Kidney (tissue), 13 donors: ENCODE measurements at regions not wholly inside any gene's neighbourhood (a gene's known extent, or its start where the extent isn't known, plus 50 kb on each side); places are given as distances from the start of the nearest gene placed in this dataset.

Source experiments
- DNase-seq, 5 donors: peaks; one replicate each; pipeline ENCODE4 v3.0.0-alpha.2; 2013 to 2020
- FAIRE-seq: peaks from 2 replicates; lab custom pipeline; 2012; peaks lifted over from hg19 to GRCh38; lab: Jason Lieb, UNC
- H3K27ac ChIP-seq, 2 donors: one replicate each; pipeline ENCODE4 v1.7.0; 2013; ENCODE audit warnings: low read depth in 2 of 2, low read length in 2 of 2, inconsistent platforms in 1 of 2
- H3K27me3 ChIP-seq: one replicate; pipeline ENCODE4 v1.7.1; 2013; ENCODE audit warnings: low read length, inconsistent platforms; ENCODE audit not compliant: control insufficient read depth, insufficient read depth
- H3K36me3 ChIP-seq, 3 donors: one replicate each; pipeline versions ENCODE4 v1.7.0 to v1.7.1; 2013; ENCODE audit warnings: low read length in 3 of 3, control low read depth in 1 of 3, inconsistent platforms in 1 of 3; ENCODE audit not compliant: insufficient read depth in 3 of 3, control insufficient read depth in 2 of 3
- H3K4me1 ChIP-seq, 3 donors: one replicate each; pipeline versions ENCODE4 v1.7.0 to v1.7.1; 2013; ENCODE audit warnings: low read length in 3 of 3, inconsistent platforms in 1 of 3, low read depth in 1 of 3; ENCODE audit not compliant: control insufficient read depth in 2 of 3, insufficient read depth in 2 of 3
- H3K4me3 ChIP-seq, 3 donors: one replicate each; pipeline versions ENCODE4 v1.7.0 to v1.8.1; 2013; ENCODE audit warnings: low read length in 3 of 3, control low read depth in 1 of 3, inconsistent platforms in 1 of 3
- H3K9ac ChIP-seq, 3 donors: one replicate each; pipeline versions ENCODE4 v1.7.0 to v1.7.1; 2013; ENCODE audit warnings: low read length in 3 of 3, control low read depth in 1 of 3, inconsistent platforms in 1 of 3
- H3K9me3 ChIP-seq, 3 donors: one replicate each; pipeline versions ENCODE4 v1.7.0 to v1.7.1; 2013; ENCODE audit warnings: low read length in 3 of 3, control low read depth in 1 of 3, inconsistent platforms in 1 of 3; ENCODE audit not compliant: control insufficient read depth in 2 of 3, insufficient read depth in 1 of 3
- intact Hi-C: fragments of 100-400 bp; cut with DNase I; formaldehyde crosslinking; loops from one replicate; pipeline ENCODE4 v1.11.1; 2022
- TF ChIP-seq, protein P1 (sequence below): IDR thresholded peaks from 3 replicates; pipeline ENCODE4 v1.5.1; 2012; ENCODE audit warnings: mild to moderate bottlenecking, moderate library complexity, borderline replicate concordance; ENCODE audit not compliant: insufficient read depth; ENCODE audit errors: extremely low read depth
- donor health status: control.
- donor health status: control.
- donor health status: control.
- donor health status: control.
- donor health status: control.
- donor health status: DM: yes; HTN: yes; CAD: no.
- donor health status: Normal renal cell carcinoma (clear cell type).

- TF ChIP-seq, protein P1, sequence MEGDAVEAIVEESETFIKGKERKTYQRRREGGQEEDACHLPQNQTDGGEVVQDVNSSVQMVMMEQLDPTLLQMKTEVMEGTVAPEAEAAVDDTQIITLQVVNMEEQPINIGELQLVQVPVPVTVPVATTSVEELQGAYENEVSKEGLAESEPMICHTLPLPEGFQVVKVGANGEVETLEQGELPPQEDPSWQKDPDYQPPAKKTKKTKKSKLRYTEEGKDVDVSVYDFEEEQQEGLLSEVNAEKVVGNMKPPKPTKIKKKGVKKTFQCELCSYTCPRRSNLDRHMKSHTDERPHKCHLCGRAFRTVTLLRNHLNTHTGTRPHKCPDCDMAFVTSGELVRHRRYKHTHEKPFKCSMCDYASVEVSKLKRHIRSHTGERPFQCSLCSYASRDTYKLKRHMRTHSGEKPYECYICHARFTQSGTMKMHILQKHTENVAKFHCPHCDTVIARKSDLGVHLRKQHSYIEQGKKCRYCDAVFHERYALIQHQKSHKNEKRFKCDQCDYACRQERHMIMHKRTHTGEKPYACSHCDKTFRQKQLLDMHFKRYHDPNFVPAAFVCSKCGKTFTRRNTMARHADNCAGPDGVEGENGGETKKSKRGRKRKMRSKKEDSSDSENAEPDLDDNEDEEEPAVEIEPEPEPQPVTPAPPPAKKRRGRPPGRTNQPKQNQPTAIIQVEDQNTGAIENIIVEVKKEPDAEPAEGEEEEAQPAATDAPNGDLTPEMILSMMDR: no peak
- Histone ChIP-seq H3K4me3 (no peak overlapping the region), H3K4me1 (no peaks in the 10 kb centered on the region), H3K27ac (no peak overlapping the region), H3K9me3 (no peaks in the 10 kb centered on the region), H3K9ac (no peak overlapping the region), H3K27me3 (no peaks in the 10 kb centered on the region), H3K36me3 (no peaks in the 10 kb centered on the region)
- DNase-seq: no peak
- no peak for FAIRE-seq
- intact Hi-C loops: no loop called here
Observed at GRCh38 chr10:4018054-4018511, 233.1 kb upstream of the KLF6 start.

DNA sequence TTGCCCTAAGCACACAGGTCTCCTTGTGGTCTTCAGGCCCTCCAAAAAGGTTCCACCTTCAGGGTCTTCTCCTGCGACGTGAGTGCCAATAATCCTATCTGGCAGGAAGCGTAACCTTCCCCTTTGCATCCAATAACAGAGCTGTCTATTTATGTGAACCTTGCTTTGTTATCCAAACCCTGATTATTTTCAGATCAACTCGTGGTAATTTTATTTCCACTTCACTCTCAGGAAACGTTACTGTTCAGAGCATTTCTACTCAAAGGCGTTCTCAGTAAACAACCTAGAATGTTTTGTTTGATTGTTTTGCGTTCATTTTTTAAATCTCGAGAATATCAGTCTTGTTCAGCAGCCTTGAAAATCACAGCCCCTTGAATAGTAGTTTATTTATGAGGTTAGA, 232.3 kb upstream of the KLF6 start:
- no peaks in the 10 kb centered on the region for H3K27me3 ChIP-seq
- intact Hi-C loops: no loop called here
- DNase-seq (no peak), FAIRE-seq (no peak)
- no peaks in the 10 kb centered on the region for H3K9me3 ChIP-seq
- TF ChIP-seq, protein P1: no peak
- H3K9ac ChIP-seq: no peak overlapping the region
- H3K4me1 ChIP-seq: no peaks in the 10 kb centered on the region
- no peak overlapping the region for H3K4me3 ChIP-seq
- no peaks in the 10 kb centered on the region for H3K36me3 ChIP-seq
- H3K27ac ChIP-seq: no peak overlapping the region

GRCh38 chr10:4016214-4016740, 231.3 kb upstream of the KLF6 start:
- FAIRE-seq (no peak), DNase-seq (no peak)
- H3K27ac ChIP-seq: no peak overlapping the region
- TF ChIP-seq, protein P1: no peak
- no peaks in the 10 kb centered on the region for H3K36me3 ChIP-seq
- intact Hi-C loops: no loop called here
- no peaks in the 10 kb centered on the region for H3K27me3 ChIP-seq
- no peak overlapping the region for H3K9ac ChIP-seq
- H3K9me3 ChIP-seq: no peaks in the 10 kb centered on the region
- no peaks in the 10 kb centered on the region for H3K4me1 ChIP-seq
- no peak overlapping the region for H3K4me3 ChIP-seq

DNA sequence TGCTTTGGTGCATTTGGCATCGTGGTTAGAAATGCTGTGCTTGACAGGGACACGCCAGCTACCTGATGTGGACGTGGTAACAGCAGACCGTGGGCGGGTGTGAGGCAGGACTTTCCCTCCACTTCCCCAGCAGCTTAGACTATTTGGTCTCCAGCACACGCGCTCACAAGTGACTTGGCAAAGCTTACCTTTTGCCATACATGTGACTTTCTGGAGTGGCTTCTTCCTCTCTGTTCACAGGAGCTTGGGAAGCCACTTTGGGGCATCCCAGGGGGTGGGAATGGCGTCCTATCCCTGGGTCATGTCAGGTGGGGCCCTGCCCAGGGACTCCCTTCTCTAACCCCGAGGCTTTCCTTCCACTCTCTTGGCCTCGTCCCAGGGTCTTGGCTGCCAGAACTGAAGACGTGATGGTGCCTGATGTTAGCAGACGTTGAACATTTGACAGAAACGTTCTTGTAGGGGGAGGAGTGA, 228.7 kb upstream of the KLF6 start:
- intact Hi-C loops: no loop called here
- DNase-seq: no peak
- Histone ChIP-seq H3K4me1 (no peaks in the 10 kb centered on the region), H3K27ac (no peak overlapping the region), H3K9me3 (no peaks in the 10 kb centered on the region), H3K27me3 (no peaks in the 10 kb centered on the region), H3K4me3 (no peak overlapping the region), H3K9ac (no peak overlapping the region), H3K36me3 (no peaks in the 10 kb centered on the region)
- no peak for FAIRE-seq
- TF ChIP-seq, protein P1: no peak
